Heart left ventricle (tissue), 16 donors: ENCODE measurements at regions not wholly inside any gene's neighbourhood (a gene's known extent, or its start where the extent isn't known, plus 50 kb on each side); places are given as distances from the start of the nearest gene placed in this dataset.

Experiments
- ATAC-seq, 4 donors: fragments of 200-7000 bp; cut with Tn5 transposase; one replicate each; pipeline ENCODE4 v1.9.1; 2020 to 2022; ENCODE audit warnings: moderate library complexity in 4 of 4, mild to moderate bottlenecking in 3 of 4, moderate number of reproducible peaks in 1 of 4
- DNase-seq, 5 donors: peaks; one replicate each; pipeline ENCODE4 v3.0.0-alpha.2; 2020
- H3K27ac ChIP-seq, 12 donors: fragments of 200-600 bp; sonication (generic) in 4 of 12; one replicate each; pipeline versions ENCODE4 v1.5.0 to v1.8.0; 2016 to 2022; ENCODE audit warnings: mild to moderate bottlenecking in 2 of 12
- H3K27me3 ChIP-seq, 9 donors: fragments of 200-600 bp; sonication (generic) in 2 of 9; one replicate each; pipeline versions ENCODE4 v1.5.1 to v1.8.0; 2016 to 2022; ENCODE audit warnings: mild to moderate bottlenecking in 3 of 9
- H3K36me3 ChIP-seq, 9 donors: fragments of 200-600 bp; sonication (generic) in 2 of 9; one replicate each; pipeline versions ENCODE4 v1.5.0 to v1.8.0; 2018 to 2022; ENCODE audit warnings: mild to moderate bottlenecking in 2 of 9
- H3K4me1 ChIP-seq, 12 donors: fragments of 200-600 bp; sonication (generic) in 4 of 12; one replicate each; pipeline versions ENCODE4 v1.5.0 to v1.8.0; 2016 to 2022; ENCODE audit warnings: mild to moderate bottlenecking in 3 of 12
- H3K4me3 ChIP-seq, 12 donors: fragments of 200-600 bp; sonication (generic) in 4 of 12; one replicate each; pipeline versions ENCODE4 v1.5.0 to v1.8.0; 2017 to 2022; ENCODE audit warnings: mild to moderate bottlenecking in 9 of 12, moderate library complexity in 4 of 12
- H3K9me3 ChIP-seq, 12 donors: fragments of 200-600 bp; sonication (generic) in 4 of 12; one replicate each; pipeline versions ENCODE4 v1.5.0 to v1.8.0; 2016 to 2022; ENCODE audit warnings: mild to moderate bottlenecking in 1 of 12
- POLR2A ChIP-seq, 2 donors: fragments of 450-650 bp; IDR thresholded peaks; one replicate each; pipeline ENCODE4 v1.6.1; 2017; ENCODE audit warnings: antibody characterized with exemption in 2 of 2, mild to moderate bottlenecking in 2 of 2, moderate library complexity in 2 of 2
- WGBS, 4 donors: extraction: QIAGEN DNeasy Blood & Tissue Kit in 2 of 4; methylation state at CpG; one replicate each; pipeline versions ENCODE4 v1.1.5 to v1.1.7; 2013 to 2018; 5-methylcytosine and 5-hydroxymethylcytosine counted together
- intact Hi-C, 10 donors: fragments of 100-400 bp; cut with DNase I; formaldehyde crosslinking; loops; one replicate each; pipeline versions ENCODE4 v1.11.1 to v1.14.2; 2022
- TF ChIP-seq, protein P1 (sequence below), 12 donors: fragments of 200-600 bp; sonication (generic) in 4 of 12; IDR thresholded peaks; one replicate each; pipeline versions ENCODE4 v1.5.0 to v1.8.0; 2018 to 2022; ENCODE audit warnings: antibody characterized with exemption in 12 of 12, mild to moderate bottlenecking in 5 of 12
- donor health status: ischemic (EF 13 %, LVEDD 7.1; RV severe dilation, severe dysfunction).
- donor health status: healthy with polysubstance abuse.
- donor health status: DM: no; HTN: yes; CAD: no.
- donor health status: DM: no; HTN: no; CAD: no.
- donor health status: ischemic (EF 25% LVEDD 6.9; RV normal size, moderate dysfunction).
- donor health status: ischemic (EF 25% LVEDD 5.7; RV mildly dilated, moderate dysfunction).
- donor health status: healthy.
- donor health status: DM: yes; HTN: yes; CAD: no.
- donor health status: ischemic (EF 35%, LVEDD 5.7; RV mildly dilated, moderate dysfunction).
- donor health status: nonischemic (EF 11% LVEDD 7.7; RV severe dilation, severe dysfunction).
- donor health status: DM: yes; HTN: yes; CAD: no.
- donor health status: PGD.
- donor health status: ischemic (EF 29% LVEDD 5.4; RV normal size, mild dysfunction).
- donor health status: nonischemic (EF 23%, LVEDD 6.1; RV moderate dilation, normal function).

DNA sequence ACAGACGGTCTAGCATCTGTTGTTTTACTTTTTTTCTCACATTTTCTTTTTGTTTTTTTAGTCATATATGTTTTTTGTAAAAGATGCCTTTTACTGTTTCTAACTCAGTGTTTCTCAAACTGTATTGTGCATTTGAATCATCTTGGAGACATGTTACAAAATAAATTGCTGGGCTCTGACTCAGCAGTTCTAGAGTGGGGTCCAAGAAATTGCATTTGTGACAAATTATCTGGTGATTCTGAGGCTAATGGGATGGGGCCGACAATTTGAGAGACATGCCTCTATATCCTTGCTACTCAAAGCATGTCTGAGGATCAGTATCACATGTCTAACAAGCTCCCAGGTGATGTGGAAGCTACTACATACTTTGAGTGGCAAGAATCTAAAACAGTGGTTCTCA is 478.8 kb downstream of the PLCL1 start:
- intact Hi-C loops: no loop called here
- H3K4me1 ChIP-seq: no peaks in the 10 kb centered on the region
- 84 to 87% (median 85%) methylated on average over 2 of the region's 2 CpGs for WGBS, 4 donors

DNA sequence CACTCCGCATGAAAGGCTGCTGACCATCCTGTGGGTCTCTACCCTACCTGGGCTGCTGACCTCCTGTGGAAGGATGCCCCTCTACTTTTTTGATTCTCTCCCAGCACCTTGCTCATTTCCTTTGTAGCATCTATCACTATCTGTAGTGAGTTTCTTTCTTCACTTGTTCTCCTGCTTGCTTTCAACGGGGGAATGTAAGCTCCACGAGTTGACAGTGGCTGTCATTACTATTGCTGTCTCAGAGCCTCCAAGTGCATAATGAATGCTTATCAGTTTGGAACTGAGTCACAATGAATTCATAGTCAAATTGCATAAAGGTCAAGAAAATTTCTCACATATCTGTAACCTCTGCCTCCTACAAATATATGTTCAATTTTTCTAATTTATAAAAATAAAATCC is 477.7 kb downstream of the PLCL1 start:
- TF ChIP-seq POLR2A (IDR thresholded peaks at IDR 0.05): no peak
- TF ChIP-seq, protein P1, sequence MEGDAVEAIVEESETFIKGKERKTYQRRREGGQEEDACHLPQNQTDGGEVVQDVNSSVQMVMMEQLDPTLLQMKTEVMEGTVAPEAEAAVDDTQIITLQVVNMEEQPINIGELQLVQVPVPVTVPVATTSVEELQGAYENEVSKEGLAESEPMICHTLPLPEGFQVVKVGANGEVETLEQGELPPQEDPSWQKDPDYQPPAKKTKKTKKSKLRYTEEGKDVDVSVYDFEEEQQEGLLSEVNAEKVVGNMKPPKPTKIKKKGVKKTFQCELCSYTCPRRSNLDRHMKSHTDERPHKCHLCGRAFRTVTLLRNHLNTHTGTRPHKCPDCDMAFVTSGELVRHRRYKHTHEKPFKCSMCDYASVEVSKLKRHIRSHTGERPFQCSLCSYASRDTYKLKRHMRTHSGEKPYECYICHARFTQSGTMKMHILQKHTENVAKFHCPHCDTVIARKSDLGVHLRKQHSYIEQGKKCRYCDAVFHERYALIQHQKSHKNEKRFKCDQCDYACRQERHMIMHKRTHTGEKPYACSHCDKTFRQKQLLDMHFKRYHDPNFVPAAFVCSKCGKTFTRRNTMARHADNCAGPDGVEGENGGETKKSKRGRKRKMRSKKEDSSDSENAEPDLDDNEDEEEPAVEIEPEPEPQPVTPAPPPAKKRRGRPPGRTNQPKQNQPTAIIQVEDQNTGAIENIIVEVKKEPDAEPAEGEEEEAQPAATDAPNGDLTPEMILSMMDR (IDR thresholded peaks at IDR 0.05): no peak
- 63 to 64% (median 64%) methylated on average over 3 of the region's 3 CpGs for WGBS, 4 donors
- DNase-seq (no peak), ATAC-seq (no peak)
- Histone ChIP-seq H3K4me3 (no peak overlapping the region), H3K36me3 (no peaks in the 10 kb centered on the region), H3K4me1 (no peaks in the 10 kb centered on the region), H3K27me3 (peaks cover 0 to 6% (median 0%) of the 10 kb centered on the region in 9 donors), H3K9me3 (no peaks in the 10 kb centered on the region), H3K27ac (no peak overlapping the region)
- intact Hi-C loops: no loop called here

More for the DNA sequence above, 478.8 kb downstream of the PLCL1 start:
- no peak for TF ChIP-seq POLR2A (IDR thresholded peaks at IDR 0.05)
- TF ChIP-seq, protein P1 (IDR thresholded peaks at IDR 0.05): no peak
- Histone ChIP-seq H3K36me3 (no peaks in the 10 kb centered on the region), H3K27ac (no peak overlapping the region), H3K27me3 (peaks cover 0 to 6% (median 0%) of the 10 kb centered on the region in 9 donors), H3K4me3 (no peak overlapping the region), H3K9me3 (no peaks in the 10 kb centered on the region)
- ATAC-seq (no peak), DNase-seq (no peak)

DNA sequence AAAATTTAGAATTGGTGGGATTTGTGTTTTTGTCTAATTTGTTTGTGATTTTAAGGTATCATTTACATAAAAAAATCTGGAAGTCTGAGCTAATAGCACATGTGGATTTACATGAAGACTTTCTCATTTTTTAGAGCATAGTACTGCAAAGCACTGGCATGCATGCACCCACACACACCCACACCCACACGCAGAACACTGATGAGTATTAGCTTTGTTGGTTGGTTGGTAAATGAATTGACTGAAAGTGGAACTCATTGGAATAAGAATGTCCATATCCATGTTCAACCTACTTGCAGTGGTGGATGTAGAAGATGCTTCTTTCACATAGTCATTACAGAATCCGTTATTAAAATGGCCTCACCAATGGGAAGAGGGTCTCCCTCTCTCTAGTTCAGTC is 475.8 kb downstream of the PLCL1 start:
- DNase-seq: no peak
- intact Hi-C loops: no loop called here
- TF ChIP-seq, protein P1 (IDR thresholded peaks at IDR 0.05): no peak
- TF ChIP-seq POLR2A (IDR thresholded peaks at IDR 0.05): no peak

DNA sequence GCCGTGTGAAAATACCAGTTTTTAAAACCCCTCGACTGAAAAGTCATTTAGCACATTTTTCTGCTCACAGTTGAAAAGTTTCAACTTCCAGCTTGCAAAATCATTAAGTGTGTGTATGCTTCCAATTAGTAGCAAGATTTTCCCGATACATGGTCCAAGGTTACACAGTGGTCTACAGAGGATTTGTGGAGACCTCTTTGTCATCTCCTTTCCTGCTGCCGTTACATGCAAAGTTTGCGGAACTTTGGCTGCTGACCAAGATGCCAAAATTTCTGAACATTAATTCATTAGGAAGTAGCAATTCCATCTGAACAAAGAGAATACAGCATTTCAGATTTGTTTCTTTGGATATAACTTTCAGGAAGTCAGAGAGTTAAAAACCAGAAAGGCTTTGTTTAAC is 474.6 kb downstream of the PLCL1 start:
- ATAC-seq: no peak
- Histone ChIP-seq H3K4me3 (no peak overlapping the region), H3K27ac (no peak overlapping the region), H3K4me1 (no peaks in the 10 kb centered on the region), H3K36me3 (no peaks in the 10 kb centered on the region), H3K9me3 (no peaks in the 10 kb centered on the region), H3K27me3 (peaks cover 0 to 6% (median 0%) of the 10 kb centered on the region in 9 donors)
- intact Hi-C loops: loop anchor here in 1 of 10 donors (10.0 kb wide), 1 partner anchor 144 kb away; no protein-coding TSS in a partner anchor
- TF ChIP-seq, protein P1 (IDR thresholded peaks at IDR 0.05): no peak
- TF ChIP-seq POLR2A (IDR thresholded peaks at IDR 0.05): no peak
- WGBS, 4 donors: 51 to 61% (median 56%) methylated on average over 5 of the region's 5 CpGs
- no peak for DNase-seq

More for the DNA sequence above, 475.8 kb downstream of the PLCL1 start:
- ATAC-seq: no peak
- 83 to 97% (median 91%) methylated on average over 2 of the region's 2 CpGs for WGBS, 4 donors
- peaks cover 0 to 6% (median 0%) of the 10 kb centered on the region in 9 donors for H3K27me3 ChIP-seq
- no peaks in the 10 kb centered on the region for H3K9me3 ChIP-seq
- no peak overlapping the region for H3K27ac ChIP-seq
- no peaks in the 10 kb centered on the region for H3K36me3 ChIP-seq
- H3K4me3 ChIP-seq: no peak overlapping the region
- no peaks in the 10 kb centered on the region for H3K4me1 ChIP-seq
